Epithelial cell of esophagus (primary cell): ENCODE measurements at regions not wholly inside any gene's neighbourhood (a gene's known extent, or its start where the extent isn't known, plus 50 kb on each side); places are given as distances from the start of the nearest gene placed in this dataset.

Experiments
- DNase-seq: peaks from one replicate; pipeline ENCODE4 v3.0.0; 2010; ENCODE audit warnings: low read depth
- H3K4me3 ChIP-seq: 2 replicates; pipeline ENCODE4 v1.5.1; 2011; ENCODE audit warnings: mild to moderate bottlenecking, low read length, control low read depth
- TF ChIP-seq, protein P1 (sequence below): IDR thresholded peaks from 2 replicates; pipeline ENCODE4 v1.5.1; 2011; ENCODE audit warnings: low read depth, mild to moderate bottlenecking, low read length, control low read depth, inconsistent platforms; ENCODE audit not compliant: insufficient read depth; ENCODE audit errors: missing control alignments

DNA sequence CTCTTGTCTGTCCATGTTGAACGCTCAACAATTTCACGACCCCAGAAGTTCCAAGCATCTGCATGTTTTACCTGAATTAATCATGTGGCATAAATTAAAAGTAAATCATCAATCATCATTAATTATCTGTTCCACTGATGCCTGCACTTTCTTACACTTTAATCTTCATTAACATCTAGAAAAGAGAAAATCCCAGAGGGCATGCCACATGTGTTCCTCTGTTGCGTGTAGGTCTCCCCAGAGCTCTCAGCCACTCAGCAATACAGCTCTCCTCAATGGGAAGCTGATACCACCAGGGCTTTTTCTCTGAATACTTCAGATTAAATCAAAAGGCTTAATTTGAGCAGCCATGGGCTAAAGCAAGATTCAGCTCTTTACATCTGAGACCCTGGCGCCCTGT, 722.4 kb upstream of the TENM3 start:
- no peak overlapping the region for H3K4me3 ChIP-seq
- no peak for DNase-seq
- TF ChIP-seq, protein P1, sequence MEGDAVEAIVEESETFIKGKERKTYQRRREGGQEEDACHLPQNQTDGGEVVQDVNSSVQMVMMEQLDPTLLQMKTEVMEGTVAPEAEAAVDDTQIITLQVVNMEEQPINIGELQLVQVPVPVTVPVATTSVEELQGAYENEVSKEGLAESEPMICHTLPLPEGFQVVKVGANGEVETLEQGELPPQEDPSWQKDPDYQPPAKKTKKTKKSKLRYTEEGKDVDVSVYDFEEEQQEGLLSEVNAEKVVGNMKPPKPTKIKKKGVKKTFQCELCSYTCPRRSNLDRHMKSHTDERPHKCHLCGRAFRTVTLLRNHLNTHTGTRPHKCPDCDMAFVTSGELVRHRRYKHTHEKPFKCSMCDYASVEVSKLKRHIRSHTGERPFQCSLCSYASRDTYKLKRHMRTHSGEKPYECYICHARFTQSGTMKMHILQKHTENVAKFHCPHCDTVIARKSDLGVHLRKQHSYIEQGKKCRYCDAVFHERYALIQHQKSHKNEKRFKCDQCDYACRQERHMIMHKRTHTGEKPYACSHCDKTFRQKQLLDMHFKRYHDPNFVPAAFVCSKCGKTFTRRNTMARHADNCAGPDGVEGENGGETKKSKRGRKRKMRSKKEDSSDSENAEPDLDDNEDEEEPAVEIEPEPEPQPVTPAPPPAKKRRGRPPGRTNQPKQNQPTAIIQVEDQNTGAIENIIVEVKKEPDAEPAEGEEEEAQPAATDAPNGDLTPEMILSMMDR = no peak

DNA sequence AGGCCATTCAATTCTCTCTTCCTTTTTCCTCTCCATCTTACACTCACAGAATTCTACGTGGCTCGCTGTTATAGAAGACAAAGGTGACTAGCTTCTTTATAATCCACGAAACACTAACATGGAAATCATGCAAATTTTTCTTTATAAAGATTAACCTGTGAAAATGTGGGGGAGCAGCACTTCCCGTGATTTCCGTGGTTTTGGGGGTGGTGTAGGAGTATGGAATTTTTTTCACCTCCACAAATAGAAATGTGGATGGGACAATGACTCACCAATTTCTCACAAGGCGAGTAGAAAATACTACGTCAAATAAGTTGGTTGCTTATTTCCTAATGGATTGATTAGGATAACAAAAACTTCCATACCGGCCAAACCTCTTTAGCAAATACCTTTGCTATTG, 719.2 kb upstream of the TENM3 start:
- TF ChIP-seq, protein P1 = no peak
- no peak for DNase-seq
- H3K4me3 ChIP-seq = no peak overlapping the region

DNA sequence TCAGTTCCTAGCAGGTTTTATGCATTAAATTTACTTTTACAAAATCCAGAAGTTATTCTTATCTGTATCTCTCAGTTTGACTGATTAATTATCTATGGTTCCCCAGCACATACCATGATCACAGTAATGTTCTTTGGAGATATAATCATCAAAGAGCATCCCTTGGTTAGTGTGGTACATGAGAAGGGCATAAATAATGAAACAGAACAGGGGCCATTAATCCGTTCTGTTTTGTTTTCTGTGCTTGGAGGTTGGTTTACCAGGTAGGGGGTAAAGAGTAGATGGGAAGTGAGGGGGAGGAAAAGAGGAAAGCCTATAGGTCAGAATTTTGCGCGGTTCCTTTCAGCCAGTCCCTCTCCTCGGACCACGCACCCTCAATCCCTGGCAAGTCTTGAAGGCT, 718.7 kb upstream of the TENM3 start:
- DNase-seq = no peak
- TF ChIP-seq, protein P1 = no peak
- H3K4me3 ChIP-seq = no peak overlapping the region

DNA sequence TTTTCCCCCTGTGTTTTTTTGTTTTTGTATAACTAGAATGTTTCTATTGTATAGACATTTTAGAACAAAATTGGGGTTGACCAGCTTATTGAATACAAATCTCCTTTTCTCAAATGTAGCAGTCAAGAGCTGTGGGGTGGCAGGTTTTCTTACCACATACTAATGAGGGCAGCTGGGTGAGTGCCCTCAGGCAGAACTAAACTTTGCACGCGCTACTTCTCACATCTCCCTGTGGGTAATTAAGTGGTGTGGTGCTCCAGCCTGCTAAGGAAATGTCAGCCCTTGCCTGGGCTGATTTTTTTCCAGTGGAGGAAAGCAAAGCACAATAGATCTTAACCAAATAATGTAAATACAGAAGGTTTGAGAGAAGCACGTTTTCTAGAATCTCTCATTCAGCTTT, 717.6 kb upstream of the TENM3 start:
- H3K4me3 ChIP-seq = no peak overlapping the region
- TF ChIP-seq, protein P1 = no peak
- DNase-seq = peak; percentile 13

DNA sequence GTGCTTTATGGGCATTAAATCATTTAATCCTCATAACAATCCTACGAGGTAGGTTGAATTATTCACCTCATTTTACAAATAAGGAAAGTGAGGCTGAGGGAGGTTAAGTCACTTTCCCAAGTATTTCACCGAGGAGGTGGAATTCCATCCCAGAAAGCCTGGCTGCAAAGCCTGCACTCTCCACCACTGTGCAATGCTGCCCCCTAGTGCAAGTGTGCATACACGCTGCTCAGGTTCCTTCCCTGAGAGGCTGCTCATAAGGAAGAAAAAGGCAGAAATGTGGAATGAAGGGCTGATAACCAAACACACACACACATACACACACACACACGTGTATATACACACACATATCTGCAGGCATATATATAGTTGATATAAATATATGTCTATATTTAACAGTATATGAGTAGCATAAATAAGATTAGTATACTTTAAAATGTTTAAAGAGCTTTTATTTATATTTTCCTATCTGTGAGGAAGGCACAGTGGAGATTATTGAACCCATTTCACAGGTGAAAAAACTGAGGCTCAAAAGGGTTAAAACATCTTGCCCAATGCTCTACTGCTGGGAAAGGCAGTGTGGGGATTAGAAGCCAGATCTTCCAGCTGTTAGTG, 714.5 kb upstream of the TENM3 start:
- TF ChIP-seq, protein P1 = peak; percentile 99
- peak; percentile 80 for DNase-seq
- no peak overlapping the region for H3K4me3 ChIP-seq

DNA sequence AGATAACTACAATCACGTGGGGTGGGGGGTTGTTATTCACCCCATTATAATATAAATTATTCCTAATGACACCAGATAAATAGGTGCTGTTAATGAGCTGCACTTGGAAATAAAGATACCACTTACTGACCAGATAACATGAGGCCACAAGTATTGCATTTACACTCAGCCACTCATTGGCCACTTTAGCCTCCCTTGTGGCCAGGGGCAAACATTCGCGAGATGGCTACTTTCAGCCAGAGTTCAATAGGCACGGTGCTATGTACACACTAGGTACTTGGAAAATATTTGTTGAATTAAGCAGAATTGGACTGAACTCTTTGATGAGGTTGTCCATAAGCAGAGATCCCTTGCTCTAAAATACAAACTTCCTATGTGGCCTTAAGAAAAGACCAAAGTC, 713.7 kb upstream of the TENM3 start:
- TF ChIP-seq, protein P1 = no peak
- DNase-seq = no peak

DNA sequence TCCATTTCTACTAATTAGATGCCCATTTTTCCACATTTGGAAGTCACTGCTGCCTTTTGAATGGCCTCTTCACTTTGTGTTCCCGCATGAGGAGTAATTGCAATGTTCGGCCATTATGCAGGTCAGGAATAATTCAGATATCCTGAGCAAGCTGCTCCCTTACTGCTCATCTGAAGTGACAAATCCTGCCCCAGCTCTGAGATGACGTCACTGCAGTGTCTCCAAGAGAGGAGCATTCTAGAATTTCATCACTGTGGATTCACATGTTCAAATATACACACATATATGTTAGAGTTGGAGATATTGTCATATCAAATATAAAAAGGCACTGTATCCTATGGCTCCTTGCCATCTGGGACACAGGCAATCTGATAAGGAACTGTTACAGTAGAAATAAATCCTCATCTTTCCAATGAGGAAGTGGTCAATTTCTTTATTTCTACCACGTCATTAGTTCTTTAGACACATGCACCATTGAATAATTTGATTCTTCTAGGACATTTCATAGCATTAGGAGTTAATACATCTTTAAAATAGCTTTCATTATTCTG, 706.9 kb upstream of the TENM3 start:
- TF ChIP-seq, protein P1 = no peak

More for the DNA sequence above, 713.7 kb upstream of the TENM3 start:
- no peak overlapping the region for H3K4me3 ChIP-seq

More for the DNA sequence above, 706.9 kb upstream of the TENM3 start:
- H3K4me3 ChIP-seq = no peak overlapping the region
- no peak for DNase-seq
